Nucleus accumbens (tissue), 56 donors: ENCODE measurements at regions not wholly inside any gene's neighbourhood (a gene's known extent, or its start where the extent isn't known, plus 50 kb on each side); places are given as distances from the start of the nearest gene placed in this dataset.
"Not testable (repeated sequence)": the region's sequence is repeated elsewhere in the genome, so short reads cannot be mapped to it uniquely, and the experiment has no call there.

Experiments used
- DNase-seq, 56 donors: peaks; one replicate each; lab custom pipeline; 2025; lab: John Stamatoyannopoulos, UW

- no peak for DNase-seq
These were observed 400.8 kb downstream of the SMOC2 start for GRCh38 chr6:168841609-168842278.

GRCh38 chr6:168840932-168841331 is 399.9 kb downstream of the SMOC2 start:
- DNase-seq, result peak in 7 of 56 donors; percentile 19 to 68 (median 49)

GRCh38 chr6:168840299-168840698 is 399.3 kb downstream of the SMOC2 start:
- not testable (repeated sequence) for DNase-seq

- no peak for DNase-seq
These were observed 397.0 kb downstream of the SMOC2 start for GRCh38 chr6:168838037-168838399.

GRCh38 chr6:168837254-168838036 is 396.5 kb downstream of the SMOC2 start:
- DNase-seq, result peak in 9 of 56 donors; percentile 8 to 45 (median 33)

- DNase-seq, result no peak
These were observed 395.0 kb downstream of the SMOC2 start for GRCh38 chr6:168835991-168836390.

- no peak for DNase-seq
These were observed 393.8 kb downstream of the SMOC2 start for GRCh38 chr6:168834801-168835200.

GRCh38 chr6:168834042-168834587 is 393.1 kb downstream of the SMOC2 start:
- DNase-seq, result no peak

GRCh38 chr6:168828800-168829199 is 387.8 kb downstream of the SMOC2 start:
- no peak for DNase-seq

- DNase-seq, result no peak
These were observed 387.1 kb downstream of the SMOC2 start for GRCh38 chr6:168828035-168828434.

GRCh38 chr6:168827586-168827871 is 386.5 kb downstream of the SMOC2 start:
- no peak for DNase-seq

GRCh38 chr6:168826726-168827585 is 386.0 kb downstream of the SMOC2 start:
- no peak for DNase-seq

- no peak for DNase-seq
These were observed 385.1 kb downstream of the SMOC2 start for GRCh38 chr6:168826078-168826390.

- DNase-seq, result no peak
These were observed 384.5 kb downstream of the SMOC2 start for GRCh38 chr6:168825226-168826077.

GRCh38 chr6:168823397-168824212 is 382.6 kb downstream of the SMOC2 start:
- DNase-seq, result peak in 6 of 56 donors; percentile 11 to 41 (median 22)

- no peak for DNase-seq
These were observed 381.4 kb downstream of the SMOC2 start for GRCh38 chr6:168822376-168822775.

- no peak for DNase-seq
These were observed 378.6 kb downstream of the SMOC2 start for GRCh38 chr6:168819546-168819945.

GRCh38 chr6:168817558-168818159 is 376.7 kb downstream of the SMOC2 start:
- DNase-seq, result no peak

- DNase-seq, result no peak
These were observed 374.2 kb downstream of the SMOC2 start for GRCh38 chr6:168815229-168815628.
